Activated T-helper 1 cell treated with anti-CD3 and anti-CD28 coated beads, Interleukin-12 subunit alpha, Interleukin-12 subunit beta, Interleukin-2, Interleukin-4 antibody, amounts not matched to agents 30 ng/mL and 10 ng/mL and 1 ng/mL, durations not matched to agents 14 hours and 24 hours and 36 hours (primary cell): ENCODE measurements at regions not wholly inside any gene's neighbourhood (a gene's known extent, or its start where the extent isn't known, plus 50 kb on each side); places are given as distances from the start of the nearest gene placed in this dataset.
"Not testable (repeated sequence)": the region's sequence is repeated elsewhere in the genome, so short reads cannot be mapped to it uniquely, and the experiment has no call there.

ENCODE experiments used
- DNase-seq: peaks from one replicate; pipeline ENCODE4 v3.0.0; 2021; ENCODE audit warnings: low spot score
- H3K27ac Mint-ChIP-seq: one replicate; pipeline ENCODE4 v1.8.0; 2021; ENCODE audit warnings: mild to moderate bottlenecking, mixed read lengths
- H3K27me3 Mint-ChIP-seq: one replicate; pipeline ENCODE4 v1.8.0; 2022; ENCODE audit warnings: mild to moderate bottlenecking, moderate library complexity, mixed read lengths; ENCODE audit not compliant: insufficient read depth
- H3K36me3 Mint-ChIP-seq: one replicate; pipeline ENCODE4 v1.8.0; 2021; ENCODE audit warnings: low read depth, mixed read lengths
- H3K4me1 Mint-ChIP-seq: one replicate; pipeline ENCODE4 v1.8.0; 2021; ENCODE audit warnings: low read depth, mixed read lengths
- H3K4me3 Mint-ChIP-seq: one replicate; pipeline ENCODE4 v1.8.0; 2021; ENCODE audit warnings: mild to moderate bottlenecking, moderate library complexity, mixed read lengths
- H3K9me3 Mint-ChIP-seq: one replicate; pipeline ENCODE4 v1.8.0; 2021; ENCODE audit warnings: mixed read lengths
- intact Hi-C: fragments of 100-400 bp; cut with micrococcal nuclease; formaldehyde crosslinking; loops from one replicate; pipeline ENCODE4 v1.15.1; 2024

- no peaks in the 10 kb centered on the region for H3K27me3 Mint-ChIP-seq
- H3K4me3 Mint-ChIP-seq = no peak overlapping the region
Measured at GRCh38 chr17:70499067-70499786, 329.9 kb downstream of the KCNJ2 start.

GRCh38 chr17:70503449-70503848 is 334.1 kb downstream of the KCNJ2 start:
- H3K9me3 Mint-ChIP-seq = no peaks in the 10 kb centered on the region
- H3K27ac Mint-ChIP-seq = no peak overlapping the region
- DNase-seq = no peak
- H3K36me3 Mint-ChIP-seq = no peaks in the 10 kb centered on the region
- intact Hi-C loops = no loop called here
- no peaks in the 10 kb centered on the region for H3K4me1 Mint-ChIP-seq
- no peak overlapping the region for H3K4me3 Mint-ChIP-seq
- no peaks in the 10 kb centered on the region for H3K27me3 Mint-ChIP-seq

More at GRCh38 chr17:70499067-70499786, 329.9 kb downstream of the KCNJ2 start:
- no peak overlapping the region for H3K27ac Mint-ChIP-seq
- H3K4me1 Mint-ChIP-seq = no peaks in the 10 kb centered on the region
- intact Hi-C loops = no loop called here
- no peaks in the 10 kb centered on the region for H3K36me3 Mint-ChIP-seq
- no peaks in the 10 kb centered on the region for H3K9me3 Mint-ChIP-seq
- no peak for DNase-seq

GRCh38 chr17:70510288-70510687 is 341.0 kb downstream of the KCNJ2 start:
- DNase-seq = no peak
- Mint-ChIP-seq H3K4me3 (no peak overlapping the region), H3K9me3 (no peaks in the 10 kb centered on the region)

GRCh38 chr17:70517816-70518215 is 348.5 kb downstream of the KCNJ2 start:
- intact Hi-C loops = no loop called here
- no peak for DNase-seq
- Mint-ChIP-seq H3K4me3 (no peak overlapping the region), H3K27me3 (no peaks in the 10 kb centered on the region), H3K4me1 (no peaks in the 10 kb centered on the region), H3K27ac (no peak overlapping the region), H3K36me3 (no peaks in the 10 kb centered on the region), H3K9me3 (no peaks in the 10 kb centered on the region)

More at GRCh38 chr17:70510288-70510687, 341.0 kb downstream of the KCNJ2 start:
- H3K36me3 Mint-ChIP-seq = no peaks in the 10 kb centered on the region
- no peaks in the 10 kb centered on the region for H3K4me1 Mint-ChIP-seq
- H3K27ac Mint-ChIP-seq = no peak overlapping the region
- H3K27me3 Mint-ChIP-seq = no peaks in the 10 kb centered on the region
- intact Hi-C loops = no loop called here

- no peaks in the 10 kb centered on the region for H3K36me3 Mint-ChIP-seq
- no peaks in the 10 kb centered on the region for H3K9me3 Mint-ChIP-seq
- no peak overlapping the region for H3K4me3 Mint-ChIP-seq
- no peak for DNase-seq
- intact Hi-C loops = no loop called here
- H3K4me1 Mint-ChIP-seq = no peaks in the 10 kb centered on the region
- no peaks in the 10 kb centered on the region for H3K27me3 Mint-ChIP-seq
- no peak overlapping the region for H3K27ac Mint-ChIP-seq
Measured at GRCh38 chr17:70519300-70519699, 350.0 kb downstream of the KCNJ2 start.

GRCh38 chr17:70520447-70520846 is 351.1 kb downstream of the KCNJ2 start:
- no peaks in the 10 kb centered on the region for H3K27me3 Mint-ChIP-seq
- intact Hi-C loops = no loop called here
- no peaks in the 10 kb centered on the region for H3K36me3 Mint-ChIP-seq
- H3K4me1 Mint-ChIP-seq = no peaks in the 10 kb centered on the region
- H3K9me3 Mint-ChIP-seq = no peaks in the 10 kb centered on the region
- no peak overlapping the region for H3K27ac Mint-ChIP-seq
- DNase-seq = no peak
- H3K4me3 Mint-ChIP-seq = no peak overlapping the region

GRCh38 chr17:70520956-70521355 is 351.6 kb downstream of the KCNJ2 start:
- no peak for DNase-seq
- Mint-ChIP-seq H3K4me1 (no peaks in the 10 kb centered on the region), H3K27me3 (no peaks in the 10 kb centered on the region), H3K27ac (no peak overlapping the region), H3K36me3 (no peaks in the 10 kb centered on the region), H3K9me3 (no peaks in the 10 kb centered on the region), H3K4me3 (no peak overlapping the region)
- intact Hi-C loops = no loop called here

- H3K27me3 Mint-ChIP-seq = no peaks in the 10 kb centered on the region
- intact Hi-C loops = no loop called here
Measured at GRCh38 chr17:70521821-70522256, 352.5 kb downstream of the KCNJ2 start.

GRCh38 chr17:70523426-70523825 is 354.1 kb downstream of the KCNJ2 start:
- no peaks in the 10 kb centered on the region for H3K27me3 Mint-ChIP-seq
- H3K4me3 Mint-ChIP-seq = no peak overlapping the region
- H3K4me1 Mint-ChIP-seq = no peaks in the 10 kb centered on the region
- no peaks in the 10 kb centered on the region for H3K36me3 Mint-ChIP-seq
- DNase-seq = no peak
- intact Hi-C loops = no loop called here
- H3K27ac Mint-ChIP-seq = no peak overlapping the region
- H3K9me3 Mint-ChIP-seq = no peaks in the 10 kb centered on the region

More at GRCh38 chr17:70521821-70522256, 352.5 kb downstream of the KCNJ2 start:
- no peak overlapping the region for H3K4me3 Mint-ChIP-seq
- DNase-seq = no peak
- H3K27ac Mint-ChIP-seq = no peak overlapping the region
- no peaks in the 10 kb centered on the region for H3K9me3 Mint-ChIP-seq
- no peaks in the 10 kb centered on the region for H3K36me3 Mint-ChIP-seq
- H3K4me1 Mint-ChIP-seq = no peaks in the 10 kb centered on the region

- H3K4me3 Mint-ChIP-seq, H3K27ac Mint-ChIP-seq, intact Hi-C loops, DNase-seq, H3K9me3 Mint-ChIP-seq, H3K36me3 Mint-ChIP-seq, H3K27me3 Mint-ChIP-seq, H3K4me1 Mint-ChIP-seq: not testable (repeated sequence)
Measured at GRCh38 chr17:70525035-70525434, 355.7 kb downstream of the KCNJ2 start.

GRCh38 chr17:70525961-70526360 is 356.6 kb downstream of the KCNJ2 start:
- Mint-ChIP-seq H3K4me3 (no peak overlapping the region), H3K27me3 (no peaks in the 10 kb centered on the region), H3K36me3 (no peaks in the 10 kb centered on the region), H3K9me3 (no peaks in the 10 kb centered on the region), H3K4me1 (no peaks in the 10 kb centered on the region), H3K27ac (no peak overlapping the region)
- intact Hi-C loops = no loop called here
- no peak for DNase-seq

- DNase-seq = no peak
- Mint-ChIP-seq H3K4me3 (no peak overlapping the region), H3K27ac (no peak overlapping the region), H3K9me3 (no peaks in the 10 kb centered on the region), H3K36me3 (no peaks in the 10 kb centered on the region), H3K27me3 (no peaks in the 10 kb centered on the region), H3K4me1 (no peaks in the 10 kb centered on the region)
- intact Hi-C loops = no loop called here
Measured at GRCh38 chr17:70527364-70527888, 358.1 kb downstream of the KCNJ2 start.

- no peaks in the 10 kb centered on the region for H3K9me3 Mint-ChIP-seq
- H3K36me3 Mint-ChIP-seq = no peaks in the 10 kb centered on the region
- H3K4me1 Mint-ChIP-seq = no peaks in the 10 kb centered on the region
- H3K27me3 Mint-ChIP-seq = peaks cover 2% of the 10 kb centered on the region
- no peak overlapping the region for H3K27ac Mint-ChIP-seq
- no peak overlapping the region for H3K4me3 Mint-ChIP-seq
- DNase-seq = no peak
- intact Hi-C loops = no loop called here
Measured at GRCh38 chr17:70533427-70533826, 364.1 kb downstream of the KCNJ2 start.
